HG03469 (cell line): ENCODE measurements at regions not wholly inside any gene's neighbourhood (a gene's known extent, or its start where the extent isn't known, plus 50 kb on each side); places are given as distances from the start of the nearest gene placed in this dataset.

Experiments used
- ATAC-seq: cut with Tn5 transposase; IDR thresholded peaks from one replicate; pipeline ENCODE4 v1.9.1; 2021; ENCODE audit warnings: mild to moderate bottlenecking, moderate library complexity, moderate number of reproducible peaks; ENCODE audit not compliant: unreplicated experiment

DNA sequence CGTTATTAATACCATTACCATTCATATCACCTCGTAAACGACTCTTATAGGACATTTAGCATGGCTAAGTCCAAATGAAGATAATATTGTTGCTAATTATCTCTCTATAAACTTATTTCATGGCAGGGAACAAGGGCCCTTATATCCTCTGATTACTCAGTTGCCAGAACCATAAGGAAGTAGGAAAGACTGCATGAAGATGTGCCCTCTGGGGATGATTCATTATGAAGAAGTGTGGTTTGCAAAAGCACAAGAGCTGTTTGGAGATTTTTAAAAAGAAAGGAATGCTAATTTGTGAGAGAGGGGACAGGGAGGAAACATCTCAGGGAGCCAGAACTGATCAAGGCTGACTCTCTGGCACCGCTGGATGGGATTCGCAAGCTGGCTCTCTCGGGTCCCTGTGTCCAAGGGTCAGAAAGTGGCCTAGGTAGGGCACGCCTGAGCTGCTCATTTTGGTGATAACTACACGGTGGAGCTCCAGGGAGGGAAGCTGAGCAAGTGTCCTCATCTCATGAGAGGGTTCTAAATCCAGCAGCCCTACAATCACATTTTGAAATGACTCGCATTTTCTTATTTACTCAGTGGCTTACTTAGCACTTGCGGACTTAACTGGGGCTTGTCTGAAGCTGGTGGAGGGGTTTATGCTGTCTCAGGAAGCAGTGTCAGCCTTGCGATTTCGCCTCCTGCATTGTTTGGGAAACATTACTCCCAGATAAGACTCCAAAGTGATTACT is 136.8 kb downstream of the C5orf15 start:
- no peak for ATAC-seq

DNA sequence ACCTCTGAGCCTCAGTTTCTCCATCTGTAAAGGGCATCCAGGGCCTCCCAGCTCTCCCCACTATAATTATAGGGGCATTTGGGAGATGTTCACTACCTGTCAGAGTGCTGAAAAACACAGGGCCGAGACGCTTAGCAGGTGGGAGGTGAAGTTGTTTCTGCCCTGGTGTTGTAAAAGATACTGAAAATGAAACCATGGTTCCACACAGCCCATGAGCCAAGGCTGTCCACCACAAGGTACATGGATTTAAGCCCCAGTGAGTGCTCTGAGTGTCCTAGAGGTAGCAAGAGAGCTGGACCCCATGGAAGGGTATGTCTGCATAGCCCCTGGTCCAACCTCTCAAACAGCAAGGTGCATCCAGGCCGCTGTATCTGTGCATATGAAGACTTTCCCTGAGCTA is 137.5 kb downstream of the C5orf15 start:
- no peak for ATAC-seq

DNA sequence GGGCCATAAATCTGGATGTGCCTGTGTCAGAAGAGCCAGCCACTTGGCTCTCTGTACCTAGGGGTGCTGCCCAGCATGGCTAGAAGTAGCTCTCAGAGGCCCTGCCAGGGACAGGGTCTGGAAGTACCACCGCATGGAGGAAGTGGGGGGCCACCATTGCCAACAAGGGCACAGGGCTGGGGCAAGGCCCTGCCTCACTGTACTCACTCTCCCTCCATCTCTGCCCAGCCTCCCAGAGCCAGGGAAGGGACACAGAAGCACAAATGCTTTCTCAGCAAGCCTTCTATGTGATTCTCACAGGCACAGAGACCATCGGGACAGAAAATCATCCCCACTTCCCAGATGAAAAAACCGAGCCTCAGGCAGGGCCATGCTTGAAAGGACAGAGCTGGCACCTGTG is 138.1 kb downstream of the C5orf15 start:
- no peak for ATAC-seq

DNA sequence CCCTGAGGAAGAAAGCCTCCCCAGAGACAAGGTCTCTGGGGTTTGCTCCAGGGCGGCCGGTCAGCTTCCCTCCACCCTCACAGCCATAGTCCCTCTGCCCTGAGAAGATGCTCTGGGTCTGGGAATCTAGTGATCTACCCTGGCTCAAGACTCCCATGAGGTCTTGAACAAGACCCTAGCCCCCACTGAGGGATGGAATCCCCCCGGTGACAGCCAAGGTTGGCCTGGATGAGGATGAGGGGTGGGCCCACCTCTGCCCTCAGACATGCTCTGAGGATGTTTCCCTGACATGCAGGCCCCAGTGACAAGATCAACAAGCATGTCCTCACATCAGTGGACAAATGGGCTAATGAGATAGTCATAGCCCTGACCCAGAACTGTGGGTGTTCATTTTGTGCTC is 138.6 kb downstream of the C5orf15 start:
- ATAC-seq: no peak

DNA sequence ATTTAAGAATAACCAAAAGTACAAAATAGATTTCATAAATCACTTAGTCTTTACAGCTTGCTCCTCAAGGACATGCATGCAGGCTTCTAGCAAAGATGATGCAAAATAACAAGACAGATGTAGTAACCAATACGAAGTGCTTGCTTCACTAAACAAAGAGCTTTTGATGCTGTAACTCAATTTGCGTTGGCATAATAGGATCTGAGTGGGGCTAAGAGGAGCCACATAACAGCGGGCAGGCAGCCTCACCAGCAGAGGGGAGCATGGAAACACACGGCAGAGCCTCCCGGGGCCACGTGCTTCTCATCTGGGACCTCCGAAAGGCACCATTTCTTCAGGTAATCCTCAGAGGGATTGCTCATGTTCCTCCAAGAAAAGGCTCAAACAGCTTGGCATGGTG is 139.7 kb downstream of the C5orf15 start:
- ATAC-seq: no peak

DNA sequence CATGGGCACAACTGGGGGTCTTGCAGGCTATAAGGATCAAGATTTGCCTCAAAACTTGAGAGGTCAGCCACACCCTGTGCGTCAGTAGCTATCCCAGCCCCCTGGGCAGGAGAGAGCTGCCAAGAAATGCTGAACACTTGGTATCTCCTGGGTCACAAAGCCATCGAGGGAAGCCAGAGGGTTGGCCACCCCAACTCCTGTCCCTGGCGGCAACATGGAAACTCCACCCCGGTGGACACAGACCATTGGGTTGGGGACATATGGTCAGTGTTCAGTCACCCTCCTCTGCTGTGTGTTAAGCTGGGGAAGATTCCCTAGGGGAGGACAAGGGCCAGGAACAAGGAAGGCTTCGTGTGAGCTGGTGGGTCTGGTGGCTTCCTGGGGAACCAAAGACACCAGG is 140.6 kb downstream of the C5orf15 start:
- no peak for ATAC-seq

DNA sequence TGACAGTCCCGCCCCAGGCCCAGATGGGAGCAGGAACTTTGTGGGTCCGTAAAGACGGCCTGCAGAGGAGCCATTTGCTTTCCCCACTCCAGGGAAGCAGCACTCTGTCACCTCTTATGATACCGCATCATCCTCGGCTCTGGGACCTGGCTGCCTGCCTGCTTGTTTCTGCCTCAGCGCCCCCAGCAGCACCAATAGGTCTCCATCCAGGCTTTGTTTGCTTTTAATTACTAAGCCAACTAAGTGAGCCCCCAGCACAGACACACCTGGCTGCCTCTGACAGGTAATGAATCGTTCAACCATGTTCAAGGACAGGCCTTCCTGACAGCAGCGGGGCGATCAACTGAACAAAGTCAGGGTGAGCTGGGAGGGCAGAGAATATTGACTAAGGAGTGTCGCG is 141.4 kb downstream of the C5orf15 start:
- no peak for ATAC-seq

DNA sequence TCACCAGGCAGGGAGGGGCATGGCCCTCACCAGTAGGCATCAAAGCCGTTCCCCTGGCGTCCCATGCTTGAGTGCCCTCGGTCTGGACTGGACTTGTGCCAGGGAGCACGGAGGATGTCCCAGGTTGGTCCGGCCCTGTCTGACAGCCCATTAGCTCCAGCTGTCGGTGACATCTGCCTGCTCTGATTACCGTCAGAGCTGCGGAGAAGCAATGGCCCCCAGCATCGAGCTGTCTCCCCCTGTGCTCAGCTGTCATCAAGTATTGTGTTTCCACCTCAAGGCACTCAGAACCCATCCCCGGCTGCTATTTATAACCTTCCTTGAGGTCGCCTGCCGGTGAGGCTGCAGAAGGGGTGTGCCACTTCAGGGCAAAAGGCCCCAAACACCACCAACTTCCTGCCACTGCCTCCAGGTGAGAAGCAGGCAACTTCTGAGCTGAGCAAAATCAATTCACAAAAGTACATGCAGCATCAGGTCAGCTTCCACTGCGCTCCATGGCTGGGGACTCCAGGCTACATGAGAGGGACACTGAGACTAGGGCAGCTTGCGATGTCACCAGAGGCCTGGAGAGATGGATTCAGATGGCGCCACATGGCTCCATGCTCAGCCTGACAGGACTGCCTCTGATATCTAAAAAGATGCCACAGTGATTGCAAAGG is 142.7 kb downstream of the C5orf15 start:
- ATAC-seq: no peak

DNA sequence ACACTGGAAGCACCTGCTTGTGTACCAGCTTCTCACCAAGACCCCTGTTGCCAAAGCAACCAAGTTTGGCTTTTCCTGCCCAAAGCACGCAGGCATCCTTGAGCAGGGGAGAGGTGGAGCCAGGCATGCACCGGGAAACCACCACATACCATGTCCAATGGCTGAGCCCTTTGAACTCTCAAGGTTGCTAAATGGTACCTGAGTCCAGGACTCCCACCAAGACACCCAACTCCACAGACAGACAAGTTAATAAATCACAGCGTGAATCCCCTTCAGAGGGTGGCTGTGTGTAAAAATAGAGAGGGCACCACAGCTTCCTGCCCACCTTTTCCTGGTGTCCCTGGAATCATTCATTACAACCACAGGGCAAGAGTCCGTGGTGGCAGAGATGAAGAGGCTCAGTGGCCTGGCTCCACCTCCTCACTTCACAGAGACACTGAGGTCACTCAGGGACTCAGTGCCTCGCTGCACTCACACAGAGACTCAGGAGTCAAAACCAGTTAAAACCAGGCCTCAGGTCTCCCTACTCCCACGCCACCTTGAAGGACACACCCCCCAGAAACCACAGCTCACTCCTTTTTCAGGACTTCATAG is 143.7 kb downstream of the C5orf15 start:
- peak; percentile 69 for ATAC-seq

DNA sequence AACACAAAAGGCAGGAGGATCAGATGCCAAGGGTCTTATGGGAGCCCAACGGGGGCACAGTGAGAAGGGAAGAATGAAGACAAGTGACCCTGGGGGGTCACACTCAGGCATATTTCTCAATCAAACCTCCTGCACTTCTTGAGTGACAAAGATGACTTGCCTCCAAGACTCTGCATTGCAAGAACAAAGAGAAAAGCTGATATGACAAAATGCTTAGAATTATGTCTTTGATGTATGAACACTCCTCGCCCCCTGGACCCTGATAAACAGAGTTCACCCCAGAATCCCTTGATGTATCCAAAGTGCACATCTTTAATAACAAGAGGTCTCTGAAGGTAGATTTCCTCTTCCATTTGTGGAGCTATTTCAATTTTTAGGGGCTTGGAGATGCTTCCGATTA is 146.5 kb downstream of the C5orf15 start:
- ATAC-seq: no peak

DNA sequence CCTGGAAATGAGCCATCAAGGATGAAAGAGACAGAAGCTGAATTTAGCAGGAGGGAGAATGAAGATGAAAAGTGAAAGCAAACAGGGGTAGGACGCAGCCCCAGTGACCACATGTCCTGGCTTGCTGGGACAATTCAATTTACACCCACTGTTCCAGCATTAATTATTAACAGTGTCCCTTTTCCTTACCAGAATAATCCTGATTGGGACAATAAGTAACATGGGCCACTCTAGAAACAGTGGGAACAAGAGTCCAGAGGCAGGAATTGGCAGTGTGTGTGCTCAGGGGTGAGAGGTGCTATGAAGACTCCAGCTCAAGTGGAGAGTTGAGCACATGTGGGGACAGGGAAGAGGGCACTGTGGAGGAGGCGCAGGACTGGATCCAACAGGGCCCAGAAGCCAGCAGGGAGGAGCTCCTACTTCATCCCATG is 147.1 kb downstream of the C5orf15 start:
- ATAC-seq: no peak

DNA sequence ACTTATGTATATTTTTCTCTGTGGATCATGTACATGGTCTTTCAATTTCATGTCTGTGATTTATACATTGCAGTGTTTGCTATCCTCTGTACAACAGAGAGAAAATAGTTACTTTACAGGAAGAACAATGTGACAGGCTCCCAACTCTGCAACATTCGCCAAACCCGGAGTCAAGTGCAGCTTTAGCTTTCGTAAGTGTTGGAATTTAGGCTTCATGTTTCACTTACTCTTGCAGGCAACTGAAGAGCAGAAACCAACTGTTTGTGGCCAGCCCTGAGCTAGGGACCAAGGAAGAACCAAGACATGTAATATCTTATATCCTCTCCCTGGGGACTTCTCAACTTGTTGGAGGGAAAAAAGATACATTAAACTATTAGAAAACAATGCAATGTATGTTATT is 147.9 kb downstream of the C5orf15 start:
- ATAC-seq: no peak

DNA sequence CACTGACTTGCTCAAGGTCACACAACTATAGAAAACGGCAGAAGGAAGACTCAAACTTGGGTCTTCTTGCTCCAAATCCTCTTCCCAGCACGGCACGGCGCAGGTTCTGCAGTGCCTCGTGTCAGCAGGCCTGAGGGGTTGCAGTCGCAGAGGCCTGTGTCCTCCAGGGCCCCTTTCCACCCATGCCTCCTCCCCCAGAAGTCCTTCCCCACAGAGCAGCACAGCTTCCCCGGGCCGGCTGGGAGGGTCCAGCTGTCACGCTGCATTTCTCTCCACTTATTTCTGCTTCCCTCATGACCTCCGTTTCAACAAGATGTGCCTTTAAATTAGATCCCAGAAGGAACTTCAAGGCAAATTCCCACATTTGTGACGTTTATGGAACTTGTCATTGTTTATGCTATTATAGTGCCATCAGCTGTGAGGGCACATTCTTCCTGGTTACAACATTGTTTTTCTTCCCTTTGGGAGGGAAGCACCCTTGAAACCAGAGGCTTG is 148.4 kb downstream of the C5orf15 start:
- no peak for ATAC-seq

DNA sequence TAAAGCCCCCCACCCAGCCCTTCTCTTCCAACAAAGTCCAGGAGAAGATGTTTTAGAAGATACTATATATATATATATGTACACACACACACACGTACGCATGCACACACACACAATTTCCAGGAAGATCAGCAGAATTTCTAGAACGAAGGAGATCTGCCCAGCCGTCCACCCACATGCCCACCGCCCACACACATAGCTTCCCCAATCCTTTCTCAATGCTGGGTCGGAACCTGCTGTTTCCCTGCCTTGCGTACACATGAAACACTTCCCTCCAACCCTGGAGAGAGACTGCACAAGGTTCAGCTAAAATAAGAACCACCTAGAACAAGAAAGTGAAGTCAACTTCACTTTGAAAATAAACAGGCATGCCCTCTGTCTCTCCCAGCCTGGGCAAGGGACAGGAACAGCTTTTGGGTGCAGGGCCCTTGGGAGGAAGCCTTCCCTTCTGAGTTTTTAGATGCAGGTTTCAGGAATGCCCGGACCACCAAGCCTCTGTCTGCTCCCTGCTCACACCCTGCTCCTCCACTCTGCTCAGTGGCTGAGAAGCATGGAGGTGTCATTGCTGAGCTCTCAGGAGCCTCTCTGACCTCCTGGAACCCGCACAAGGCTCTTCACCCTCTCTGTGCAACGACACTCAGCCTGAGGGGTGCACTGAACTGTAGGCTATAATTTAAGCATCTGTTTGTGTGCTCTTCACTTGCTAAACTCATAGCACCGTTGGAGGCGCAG is 149.4 kb downstream of the C5orf15 start:
- no peak for ATAC-seq

DNA sequence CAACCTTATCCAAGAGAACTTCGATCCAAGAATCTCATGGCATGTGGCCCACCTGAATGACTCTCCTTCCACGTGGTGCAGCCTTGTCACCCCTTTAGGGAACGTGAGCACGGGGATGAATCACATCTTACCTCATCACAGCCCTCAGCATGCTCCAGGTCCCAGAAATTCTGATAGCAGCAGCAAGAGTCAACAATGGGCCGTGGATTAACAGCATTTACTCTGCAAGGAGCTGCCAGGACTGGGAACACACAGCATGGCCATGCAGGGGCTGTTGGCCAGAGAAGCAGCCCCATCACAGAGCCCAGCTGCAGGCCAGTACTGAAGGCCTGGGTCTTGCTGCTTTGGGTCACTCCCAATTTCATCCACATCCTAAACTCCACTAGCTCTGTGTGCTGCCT is 150.4 kb downstream of the C5orf15 start:
- ATAC-seq: no peak

DNA sequence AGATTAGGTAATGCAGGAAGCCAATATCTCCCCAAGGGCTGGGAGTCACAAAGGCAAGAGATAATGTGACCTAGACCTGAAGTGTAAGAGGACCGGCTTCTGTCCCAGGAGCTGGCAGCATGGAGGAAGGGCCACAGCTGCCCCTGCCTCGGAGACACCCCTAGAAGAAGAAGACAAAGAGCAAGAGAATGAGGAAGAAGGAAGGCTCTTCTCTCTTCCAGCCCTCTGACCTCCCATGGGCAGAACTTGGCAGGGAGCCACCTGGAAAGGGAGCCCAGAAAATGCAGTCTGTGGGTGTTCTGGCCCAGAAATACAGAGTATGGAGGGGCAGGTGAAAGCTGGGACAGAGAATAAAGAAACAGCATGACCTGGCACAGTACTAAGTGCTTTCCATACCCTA is 151.0 kb downstream of the C5orf15 start:
- no peak for ATAC-seq

DNA sequence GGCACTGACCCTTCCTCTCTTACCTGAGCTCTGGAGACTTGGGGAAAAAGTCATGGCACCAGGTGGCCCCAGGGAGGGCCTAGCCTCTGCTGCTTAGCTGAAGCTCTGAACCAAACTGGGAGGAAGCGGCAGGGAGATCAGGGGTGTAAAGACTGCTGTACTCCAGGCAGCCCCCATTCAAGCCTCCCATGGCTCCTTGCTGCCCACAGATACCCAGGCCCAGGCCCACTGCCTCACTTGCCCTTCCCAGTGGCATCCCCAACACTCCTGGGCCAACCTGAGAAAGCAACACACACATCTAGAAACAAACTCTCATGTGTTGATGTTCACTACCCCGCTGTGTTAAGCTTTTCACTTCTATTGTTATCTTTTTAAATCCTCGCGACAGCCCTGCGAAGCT is 151.6 kb downstream of the C5orf15 start:
- ATAC-seq: no peak

DNA sequence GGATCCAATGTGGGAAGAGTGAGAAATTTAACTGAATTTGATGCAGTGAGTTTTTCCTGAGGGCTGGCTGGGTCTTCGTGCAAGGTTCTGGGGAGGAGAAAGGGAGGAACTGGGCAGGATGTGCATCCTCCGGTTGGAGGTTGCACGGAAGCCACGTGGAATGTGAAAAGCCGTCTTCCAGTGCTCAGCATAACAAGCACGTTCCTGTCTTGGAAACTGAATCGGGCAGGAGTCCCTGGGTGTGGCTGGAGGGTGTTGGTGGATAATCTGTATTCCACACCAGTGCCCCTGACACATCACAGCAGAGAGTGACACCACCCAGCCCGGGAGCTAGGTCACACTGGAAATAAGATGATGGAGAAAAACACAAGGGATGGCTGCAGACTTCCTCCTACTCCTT is 154.3 kb downstream of the C5orf15 start:
- ATAC-seq: no peak

DNA sequence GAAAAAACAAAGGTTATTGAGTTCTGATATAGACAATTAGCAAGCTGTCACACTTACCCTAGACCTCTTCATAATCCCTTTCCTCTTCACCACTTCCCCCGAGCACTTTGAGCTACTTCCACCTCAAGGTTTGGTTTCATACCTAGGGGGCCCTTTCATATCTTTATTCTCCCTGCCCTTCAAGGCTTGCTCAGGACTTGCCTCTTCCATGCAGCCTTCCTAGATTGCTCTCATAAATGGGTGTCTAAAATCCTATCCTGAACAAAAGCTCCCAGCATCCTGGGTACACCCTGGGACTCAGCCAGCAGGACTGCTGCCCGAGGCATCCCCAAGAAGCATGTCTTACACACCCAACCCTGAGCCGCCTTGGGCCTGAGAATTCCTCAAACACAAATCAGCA is 157.3 kb downstream of the C5orf15 start:
- no peak for ATAC-seq

DNA sequence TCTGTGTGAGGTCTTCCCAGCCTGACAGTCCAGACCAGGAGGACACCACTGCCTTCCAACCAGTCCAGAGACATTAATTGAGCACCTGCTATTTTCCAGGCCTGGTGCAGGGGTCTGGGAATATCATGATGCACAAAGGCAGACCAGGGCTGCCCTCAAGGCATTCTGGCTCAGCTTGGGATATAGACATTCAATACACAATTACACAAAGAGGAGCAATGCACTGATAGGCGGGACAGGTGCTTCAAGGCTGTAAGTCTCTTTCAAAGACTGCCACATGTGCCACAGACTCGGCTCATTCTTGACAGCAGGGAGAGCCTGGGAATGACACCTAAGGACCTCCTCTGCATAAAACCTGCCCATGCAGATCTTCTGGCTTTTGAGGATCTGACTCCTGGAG is 158.6 kb downstream of the C5orf15 start:
- ATAC-seq: no peak

DNA sequence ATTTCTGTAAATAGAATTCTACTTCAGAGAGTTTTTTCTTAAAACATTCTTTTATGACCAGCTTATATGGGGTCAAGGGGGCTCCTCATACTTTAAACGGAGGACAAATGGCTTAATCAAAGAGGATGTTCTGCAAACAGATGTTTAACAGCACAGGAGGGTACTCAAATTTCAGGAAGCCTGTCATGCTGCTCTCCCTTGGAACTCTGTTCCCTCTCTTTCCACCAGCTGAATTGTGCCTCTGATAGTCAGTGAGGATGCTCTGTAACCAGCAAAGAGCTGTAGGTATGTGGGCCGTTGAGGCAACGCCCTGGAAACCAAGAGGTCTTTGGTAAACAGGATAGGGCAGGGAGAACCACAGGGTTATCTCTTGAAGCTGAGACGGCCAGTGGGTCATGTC is 161.1 kb downstream of the C5orf15 start:
- no peak for ATAC-seq

DNA sequence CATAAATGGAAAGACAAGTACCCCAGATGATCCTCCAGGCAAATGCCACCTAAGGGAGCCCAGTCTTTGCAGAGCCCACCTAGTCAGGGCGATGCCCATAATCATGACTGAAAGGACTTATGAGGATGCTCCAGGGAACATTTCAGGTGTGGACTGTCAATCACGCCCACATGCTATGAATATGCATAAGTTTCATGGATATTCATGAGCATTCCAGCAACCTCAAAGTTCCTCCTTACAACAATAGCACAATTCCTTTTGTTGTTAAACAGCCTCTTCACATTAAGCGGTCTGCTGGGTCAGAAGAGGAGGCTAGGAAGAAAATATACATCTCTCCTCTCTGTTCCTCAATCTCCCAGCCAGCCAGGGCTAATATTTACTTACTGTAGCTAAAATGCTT is 161.6 kb downstream of the C5orf15 start:
- no peak for ATAC-seq
